ENCODE measurements at regions not wholly inside any gene's neighbourhood (a gene's known extent, or its start where the extent isn't known, plus 50 kb on each side); places are given as distances from the start of the nearest gene placed in this dataset.
A peak's percentile ranks its signal among the peaks of the same experiment; 100 is the strongest.

- no peak for DNase-seq
These were observed 189.2 kb downstream of the PCSK1 start for GRCh38 chr5:96243862-96244261.

- DNase-seq: no peak
These were observed 189.8 kb downstream of the PCSK1 start for GRCh38 chr5:96243203-96243602.

GRCh38 chr5:96242571-96242970, 190.5 kb downstream of the PCSK1 start:
- no peak for DNase-seq

GRCh38 chr5:96236831-96237230, 196.2 kb downstream of the PCSK1 start:
- no peak for DNase-seq

GRCh38 chr5:96236051-96236450, 197.0 kb downstream of the PCSK1 start:
- no peak for DNase-seq

GRCh38 chr5:96235008-96235910, 197.8 kb downstream of the PCSK1 start:
- DNase-seq: no peak

- no peak for DNase-seq
These were observed 200.4 kb downstream of the PCSK1 start for GRCh38 chr5:96232602-96233001.

GRCh38 chr5:96229188-96229587, 203.9 kb downstream of the PCSK1 start:
- no peak for DNase-seq

- DNase-seq: peak; percentile 56
These were observed 204.6 kb downstream of the PCSK1 start for GRCh38 chr5:96228408-96228807.

GRCh38 chr5:96227957-96228356, 205.1 kb downstream of the PCSK1 start:
- no peak for DNase-seq

GRCh38 chr5:96226941-96227552, 206.0 kb downstream of the PCSK1 start:
- DNase-seq: peak; percentile 74

- DNase-seq: no peak
These were observed 210.9 kb downstream of the PCSK1 start for GRCh38 chr5:96222129-96222528.

- peak; percentile 28 for DNase-seq
These were observed 212.2 kb downstream of the PCSK1 start for GRCh38 chr5:96220610-96221390.

- DNase-seq: peak; percentile 53
These were observed 213.3 kb downstream of the PCSK1 start for GRCh38 chr5:96219580-96220281.

GRCh38 chr5:96218653-96219052, 214.4 kb downstream of the PCSK1 start:
- DNase-seq: no peak

GRCh38 chr5:96214442-96215197, 218.4 kb downstream of the PCSK1 start:
- no peak for DNase-seq

GRCh38 chr5:96209829-96210228, 223.2 kb downstream of the PCSK1 start:
- DNase-seq: peak; percentile 57

GRCh38 chr5:96207420-96207819, 225.6 kb downstream of the PCSK1 start:
- DNase-seq: no peak

GRCh38 chr5:96203761-96204160, 229.3 kb downstream of the PCSK1 start:
- no peak for DNase-seq

- no peak for DNase-seq
These were observed 231.5 kb downstream of the PCSK1 start for GRCh38 chr5:96201503-96201902.

GRCh38 chr5:96200641-96201040, 232.4 kb downstream of the PCSK1 start:
- DNase-seq: no peak

- DNase-seq: no peak
These were observed 233.3 kb downstream of the PCSK1 start for GRCh38 chr5:96199713-96200183.

Data from NCI-H226 (cell line).